Activated CD4-positive, alpha-beta T cell treated with anti-CD3 and anti-CD28 coated beads, Interleukin-2, Interleukin-4, amounts not matched to agents 100 ng/mL and 50 ng/mL, durations not matched to agents 16 hours and 8 hours (primary cell): ENCODE measurements at regions not wholly inside any gene's neighbourhood (a gene's known extent, or its start where the extent isn't known, plus 50 kb on each side); places are given as distances from the start of the nearest gene placed in this dataset.
"Not testable (repeated sequence)": the region's sequence is repeated elsewhere in the genome, so short reads cannot be mapped to it uniquely, and the experiment has no call there.

Experiments used
- DNase-seq: peaks from one replicate; pipeline ENCODE4 v3.0.0-alpha.2; 2020; ENCODE audit warnings: low spot score

DNA sequence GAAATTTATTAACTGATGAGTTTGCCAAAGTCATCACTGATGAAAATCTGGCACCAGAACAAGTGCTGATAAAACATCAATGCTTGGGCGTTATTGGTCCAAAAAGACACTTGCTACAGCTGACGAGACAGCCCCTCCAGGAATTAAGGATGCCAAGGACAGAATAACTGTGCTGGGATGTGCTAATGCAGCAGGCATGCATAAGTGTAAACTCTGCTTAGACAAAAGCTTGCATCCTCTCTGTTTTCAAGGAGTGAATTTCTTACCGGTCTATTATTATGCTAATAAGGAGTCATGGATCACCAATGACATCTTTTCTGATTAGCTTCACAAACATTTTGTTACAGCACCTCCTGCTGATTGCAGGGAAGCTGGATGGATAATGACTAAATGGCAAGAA, 402.0 kb downstream of the LTN1 start:
- no peak for DNase-seq

DNA sequence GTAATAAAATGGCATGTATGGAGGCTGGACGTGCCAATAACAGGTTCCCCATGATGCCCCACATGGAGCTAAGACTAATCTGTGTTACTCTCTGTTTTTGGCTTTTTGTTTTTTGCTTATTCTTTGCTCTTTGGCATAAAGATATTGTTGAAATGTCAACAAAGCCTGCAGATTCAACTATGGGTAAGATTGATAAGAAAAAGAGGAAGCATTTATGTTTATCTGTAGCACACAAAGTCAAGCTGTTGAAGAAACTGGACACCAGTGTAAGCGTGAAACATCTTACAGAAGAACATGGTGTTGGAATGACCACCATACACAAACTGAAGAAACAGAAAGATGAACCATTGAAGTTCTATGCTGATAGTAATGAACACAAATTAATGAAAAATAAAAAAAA, 402.7 kb downstream of the LTN1 start:
- DNase-seq, result no peak

DNA sequence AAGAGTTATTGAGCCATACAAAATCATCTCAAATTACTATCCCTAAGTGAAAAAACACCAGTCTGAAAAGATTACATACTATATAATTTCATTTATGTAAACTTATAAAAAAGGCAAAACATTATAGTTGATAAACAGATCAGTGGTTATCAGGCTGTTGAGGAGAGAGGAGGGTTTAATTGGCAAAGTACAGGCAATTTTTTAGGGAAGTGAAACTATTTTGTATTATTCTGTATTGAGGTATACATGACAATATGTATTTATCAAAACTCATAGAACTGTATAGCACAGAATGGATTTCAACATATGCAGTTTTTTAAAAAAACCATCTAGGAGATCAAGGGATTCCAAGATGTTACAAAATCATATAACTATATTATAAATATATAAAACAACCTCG, 403.7 kb downstream of the LTN1 start:
- DNase-seq, result no peak

DNA sequence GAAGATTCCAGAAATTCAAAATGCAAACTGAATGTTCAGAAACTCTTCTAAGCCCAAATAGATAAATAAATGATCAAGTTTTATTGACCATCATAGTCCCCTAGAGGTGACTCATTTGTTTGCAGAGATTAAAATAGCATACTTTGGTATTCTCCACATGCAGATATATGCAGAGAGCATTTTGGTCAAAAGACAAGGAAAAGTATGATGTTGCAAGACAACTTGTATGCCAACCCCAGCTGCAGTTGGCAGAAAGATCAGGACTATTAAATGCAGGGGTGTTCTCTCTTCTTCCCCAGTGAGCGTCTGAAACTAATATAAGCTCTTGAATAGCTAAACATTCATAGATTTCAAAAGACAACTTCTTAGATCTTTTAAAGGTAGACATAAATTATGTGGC, 404.9 kb downstream of the LTN1 start:
- DNase-seq, result no peak

DNA sequence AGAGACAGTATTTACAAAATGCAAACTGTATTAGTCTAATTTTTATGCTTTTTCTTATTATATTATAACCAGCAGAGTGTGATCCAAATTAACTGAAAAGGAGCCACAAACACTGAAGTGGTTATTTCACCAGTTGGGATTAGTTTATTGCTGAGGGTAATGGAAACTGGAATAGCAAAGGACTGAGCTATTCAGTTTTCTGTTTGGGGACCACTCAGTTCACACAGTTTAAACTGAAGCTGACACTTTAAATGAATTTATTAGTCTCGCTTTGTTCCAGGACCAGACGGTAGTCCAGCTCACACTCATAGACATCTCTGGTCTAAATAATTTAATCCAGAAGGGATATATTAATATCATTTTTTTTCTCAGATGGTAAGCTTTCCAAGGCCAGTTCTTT, 410.7 kb downstream of the LTN1 start:
- DNase-seq, result no peak

DNA sequence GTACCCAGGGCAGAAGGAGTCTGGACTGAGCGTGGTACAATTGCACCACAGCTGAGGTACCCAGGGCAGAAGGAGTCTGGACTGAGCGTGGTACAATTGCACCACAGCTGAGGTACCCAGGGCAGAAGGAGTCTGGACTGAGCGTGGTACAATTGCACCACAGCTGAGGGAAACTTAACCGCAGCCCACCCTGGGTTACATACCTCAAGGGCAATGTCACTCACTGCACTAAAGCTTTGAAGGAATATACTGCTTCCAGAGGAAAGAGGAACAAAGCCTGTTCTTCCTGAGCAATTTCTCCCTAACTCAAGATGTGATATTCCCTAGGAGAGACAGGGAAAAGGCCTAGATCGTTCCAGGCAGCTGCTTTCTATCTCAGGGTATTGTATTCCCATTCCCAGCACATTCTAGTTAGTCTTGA, 411.4 kb downstream of the LTN1 start:
- DNase-seq, result not testable (repeated sequence)

DNA sequence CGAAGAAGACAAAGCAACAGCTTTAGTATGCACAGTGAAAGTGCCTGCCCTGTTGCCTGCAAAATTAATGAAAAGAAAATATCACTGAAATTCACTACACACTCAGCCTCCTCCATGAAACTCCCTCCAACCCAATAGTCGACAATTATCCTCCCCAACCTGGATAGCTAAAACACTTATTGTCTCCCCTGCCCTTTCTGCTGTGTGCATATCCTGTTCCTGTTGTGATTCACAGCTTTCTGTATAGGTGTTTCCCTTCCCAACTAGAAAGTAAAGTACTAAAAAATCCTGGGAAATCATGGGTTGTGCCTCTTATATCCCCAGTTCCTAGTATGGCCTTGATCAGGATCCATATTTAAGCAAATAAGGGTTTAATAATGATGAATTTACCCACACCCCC, 412.1 kb downstream of the LTN1 start:
- DNase-seq, result no peak

DNA sequence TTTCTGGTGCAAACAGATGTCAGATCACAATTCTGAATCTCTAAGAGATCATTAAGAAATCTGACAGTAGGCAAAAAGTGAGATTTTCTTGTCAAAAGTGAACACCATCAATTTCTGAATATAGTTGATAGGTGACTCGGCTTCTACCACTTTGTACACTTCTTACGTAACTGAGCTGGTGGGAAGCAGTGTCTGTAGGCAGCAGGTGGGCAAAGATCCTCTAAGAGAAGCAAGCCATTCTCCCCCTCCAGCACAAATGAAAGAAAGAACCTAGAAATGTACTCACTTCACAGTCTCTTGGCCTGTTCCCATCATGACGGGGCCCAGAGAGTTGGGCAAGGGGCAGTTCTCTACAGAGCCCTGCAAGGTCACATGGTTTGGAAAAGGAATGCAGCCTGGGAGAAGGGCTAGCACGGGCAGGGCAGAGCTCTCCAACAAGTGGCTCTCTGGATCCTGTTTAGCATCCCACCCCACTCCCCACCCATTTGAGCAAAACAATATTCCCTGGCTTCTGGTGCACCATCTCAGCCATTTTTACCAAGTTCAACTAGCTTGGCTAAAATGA, 412.6 kb downstream of the LTN1 start:
- no peak for DNase-seq

DNA sequence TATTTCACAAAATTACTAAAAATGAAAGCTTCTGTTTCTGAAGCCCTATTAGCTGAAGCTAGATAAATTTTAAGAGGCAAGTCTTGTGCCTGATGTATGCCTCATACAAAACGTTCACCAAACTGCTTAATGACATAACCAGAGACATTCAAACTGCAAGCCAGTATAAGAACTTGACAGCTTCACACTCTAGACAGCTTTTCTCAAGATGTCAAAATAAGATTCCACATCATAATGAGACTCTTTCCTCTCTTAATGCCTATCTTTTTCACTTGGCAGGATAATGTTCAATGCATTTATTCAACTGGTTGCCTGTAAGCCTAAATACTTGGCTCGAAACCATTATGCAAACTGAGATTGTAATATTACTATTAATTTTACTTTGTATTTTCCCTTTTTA, 424.0 kb downstream of the LTN1 start:
- DNase-seq, result no peak

DNA sequence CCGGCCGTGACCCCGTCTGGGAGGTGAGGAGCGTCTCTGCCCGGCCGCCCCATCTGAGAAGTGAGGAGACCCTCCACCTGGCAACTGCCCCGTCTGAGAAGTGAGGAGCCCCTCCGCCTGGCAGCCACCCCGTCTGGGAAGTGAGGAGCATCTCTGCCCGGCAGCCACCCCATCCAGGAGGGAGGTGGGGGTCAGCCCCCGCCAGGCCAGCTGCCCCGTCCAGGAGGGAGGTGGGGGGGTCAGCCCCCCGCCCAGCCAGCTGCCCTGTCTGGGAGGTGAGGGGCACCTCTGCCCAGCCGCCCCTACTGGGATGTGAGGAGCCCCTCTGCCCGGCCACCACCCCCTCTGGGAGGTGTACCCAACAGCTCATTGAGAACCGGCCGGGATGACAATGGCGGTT, 428.7 kb downstream of the LTN1 start:
- not testable (repeated sequence) for DNase-seq

DNA sequence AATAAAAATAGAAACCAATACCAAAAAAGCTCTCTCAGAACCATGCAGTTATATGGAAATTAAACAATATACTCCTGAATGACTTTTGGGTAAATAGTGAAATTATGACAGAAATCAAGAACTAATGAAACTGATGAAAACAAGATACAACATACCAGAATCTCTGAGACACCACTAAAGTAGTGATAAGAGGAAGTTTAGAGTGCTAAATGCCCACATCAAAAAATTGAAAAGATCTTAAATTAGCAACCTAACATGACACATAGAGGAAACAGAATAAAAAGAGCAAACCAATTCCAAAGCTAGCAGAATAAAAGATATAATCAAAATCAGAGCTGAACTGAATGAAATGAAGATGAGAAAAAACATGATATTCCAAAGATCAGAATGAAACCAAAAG, 430.9 kb downstream of the LTN1 start:
- DNase-seq, result no peak

DNA sequence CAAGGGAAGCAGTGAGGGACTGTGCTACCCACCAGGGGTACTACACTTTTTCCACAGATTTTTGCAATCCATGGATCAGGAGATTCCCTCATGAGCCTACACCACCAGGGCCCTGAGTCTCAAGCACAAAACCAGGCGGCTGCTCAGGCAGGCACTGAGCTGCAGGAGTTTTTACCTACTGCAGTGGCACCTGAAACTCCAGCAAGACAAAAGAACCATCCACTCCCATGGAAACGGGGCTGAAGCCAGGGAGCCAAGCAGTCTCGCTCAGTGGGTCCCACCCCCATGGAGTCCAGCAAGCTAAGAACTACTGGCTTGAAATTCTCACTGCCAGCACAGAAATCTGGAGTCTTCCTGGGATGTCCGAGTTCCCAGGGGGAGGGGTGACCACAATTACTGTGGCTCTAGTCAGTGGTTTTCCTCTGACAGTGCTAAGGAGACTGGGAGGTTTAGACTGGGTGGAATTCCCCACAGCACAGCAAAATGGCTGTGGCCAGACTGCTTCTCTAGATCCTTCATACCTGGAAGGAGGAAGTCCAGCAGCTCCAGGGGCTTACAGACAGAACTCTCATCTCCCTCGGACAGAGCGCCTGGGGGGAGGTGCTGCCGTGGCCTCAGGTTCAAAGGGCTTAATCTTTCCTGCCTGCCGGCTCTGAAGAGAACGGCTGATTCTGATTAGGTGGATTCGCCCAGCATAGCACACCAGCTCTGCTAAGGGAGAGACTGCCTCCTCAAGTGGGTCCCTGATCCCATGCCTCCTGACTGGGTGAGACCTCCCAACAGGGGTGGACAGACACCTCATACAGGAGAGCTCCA, 437.8 kb downstream of the LTN1 start:
- DNase-seq, result no peak

DNA sequence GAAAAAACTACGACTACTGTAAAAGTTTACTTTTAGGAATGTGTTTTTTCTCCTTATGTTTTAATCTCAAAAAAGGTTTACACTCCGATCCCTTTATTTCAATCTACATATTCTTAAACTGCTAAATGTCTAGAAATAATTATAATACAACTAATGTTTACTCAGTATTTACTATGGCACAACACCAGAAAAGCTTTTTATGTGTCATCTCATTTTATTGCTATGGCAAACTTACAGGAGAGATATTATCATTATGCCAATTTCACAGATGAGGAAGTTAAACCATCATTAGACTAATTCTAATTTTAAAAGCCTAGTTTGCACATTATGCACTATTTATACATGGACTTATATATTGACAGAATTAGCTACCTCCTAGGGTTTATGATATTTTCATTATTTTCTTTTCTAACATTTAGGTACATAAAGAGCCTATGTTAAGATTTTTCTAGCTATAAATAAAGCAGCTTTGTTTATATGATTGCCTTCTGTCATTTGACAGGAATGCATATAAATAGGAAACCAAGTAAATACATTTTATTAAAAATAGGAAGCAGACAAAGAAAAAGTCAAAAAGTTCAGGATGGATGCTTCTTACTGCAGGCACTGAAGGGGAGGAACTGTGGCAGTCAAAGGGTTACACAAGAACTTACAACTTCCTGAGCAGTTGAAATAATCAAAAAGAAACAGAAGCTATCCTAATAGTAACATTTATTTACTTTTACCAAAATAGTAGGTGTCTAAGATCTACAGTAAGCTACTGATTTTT, 442.4 kb downstream of the LTN1 start:
- no peak for DNase-seq

DNA sequence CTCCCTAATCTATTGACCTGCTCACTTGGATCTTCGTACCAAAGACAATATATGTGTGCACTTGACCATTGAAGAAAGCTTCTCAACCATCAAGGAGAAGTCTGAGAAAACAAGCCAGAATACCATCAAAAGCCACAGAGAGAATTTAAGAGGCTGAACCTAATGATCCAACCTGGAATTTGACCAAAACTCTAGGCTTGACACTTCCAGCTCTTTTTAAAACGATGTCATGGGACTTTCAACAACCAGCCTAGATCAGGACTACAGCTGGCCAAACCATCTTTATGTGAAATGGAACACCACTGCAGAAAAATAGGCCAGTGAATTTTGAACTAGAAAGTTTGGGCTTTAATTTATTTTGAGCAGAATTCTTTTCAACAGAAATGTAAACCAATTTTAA, 444.4 kb downstream of the LTN1 start:
- DNase-seq, result no peak

DNA sequence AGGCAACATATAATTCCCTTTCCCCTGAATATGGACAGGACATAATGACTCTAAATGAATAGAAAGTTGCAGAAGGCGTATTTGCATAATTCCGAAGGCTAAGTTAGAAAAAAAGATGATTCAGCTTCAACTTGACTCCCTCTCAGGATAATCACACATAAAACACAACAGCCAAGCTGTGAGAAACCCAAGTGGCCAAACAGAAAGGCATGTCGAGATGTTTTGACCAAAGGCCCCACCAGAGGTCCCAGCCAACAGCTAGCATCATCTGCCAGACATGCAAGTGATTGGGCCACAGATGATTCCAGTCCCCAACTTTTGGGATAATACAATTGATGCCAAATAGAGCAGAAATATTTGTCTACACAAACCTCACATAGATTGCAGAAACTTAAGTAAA, 444.9 kb downstream of the LTN1 start:
- no peak for DNase-seq

DNA sequence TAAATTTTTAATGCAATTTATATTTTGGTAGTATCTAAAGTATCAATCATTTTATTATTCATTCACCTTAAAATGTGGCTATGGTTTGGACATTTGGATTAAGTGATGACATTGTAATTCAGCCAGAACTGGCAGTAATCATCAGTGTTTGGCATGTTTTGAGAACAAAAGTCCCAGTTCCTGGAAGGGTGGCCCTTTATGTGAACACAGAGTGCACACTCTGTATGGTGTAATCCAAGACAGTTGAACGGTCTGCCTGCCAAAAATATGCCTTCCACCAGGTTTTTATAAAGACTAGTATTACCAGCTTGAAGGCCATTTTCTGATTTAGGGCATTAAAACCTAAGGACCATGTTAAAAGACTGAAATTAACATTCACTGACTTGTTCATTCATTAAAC, 448.7 kb downstream of the LTN1 start:
- no peak for DNase-seq

DNA sequence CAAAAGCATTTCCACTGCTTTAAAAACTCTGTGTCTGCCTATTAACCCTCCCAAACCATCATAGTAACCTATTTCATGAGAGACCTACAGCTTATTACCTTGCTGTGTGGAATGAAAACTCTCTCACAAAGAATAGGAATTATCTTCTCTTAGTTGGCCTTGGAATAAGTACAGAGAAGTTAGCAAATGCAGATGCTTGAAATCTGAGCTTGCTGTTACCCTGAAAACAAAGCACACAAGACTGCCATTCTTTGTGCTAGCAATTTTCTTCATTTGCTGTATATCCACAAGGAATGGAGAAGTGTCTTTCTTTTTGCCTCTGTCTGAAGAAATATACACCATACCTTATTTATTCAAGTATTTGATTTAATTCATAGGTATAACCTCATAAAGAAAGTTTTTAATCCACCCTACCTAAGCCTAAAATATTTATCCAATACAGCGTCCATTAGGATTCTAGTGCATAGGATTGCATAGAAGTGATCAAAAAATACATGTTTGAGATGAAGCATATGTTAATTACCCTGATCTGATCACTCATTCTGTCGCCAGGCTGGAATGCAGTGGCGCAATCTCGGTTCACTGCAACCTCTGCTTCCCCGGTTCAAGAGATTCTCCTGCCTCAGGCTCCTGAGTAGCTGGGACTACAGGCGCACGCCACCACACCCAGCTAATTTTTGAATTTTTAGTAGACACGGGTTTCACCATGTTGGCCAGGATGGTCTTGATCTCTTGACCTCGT, 451.1 kb downstream of the LTN1 start:
- no peak for DNase-seq

DNA sequence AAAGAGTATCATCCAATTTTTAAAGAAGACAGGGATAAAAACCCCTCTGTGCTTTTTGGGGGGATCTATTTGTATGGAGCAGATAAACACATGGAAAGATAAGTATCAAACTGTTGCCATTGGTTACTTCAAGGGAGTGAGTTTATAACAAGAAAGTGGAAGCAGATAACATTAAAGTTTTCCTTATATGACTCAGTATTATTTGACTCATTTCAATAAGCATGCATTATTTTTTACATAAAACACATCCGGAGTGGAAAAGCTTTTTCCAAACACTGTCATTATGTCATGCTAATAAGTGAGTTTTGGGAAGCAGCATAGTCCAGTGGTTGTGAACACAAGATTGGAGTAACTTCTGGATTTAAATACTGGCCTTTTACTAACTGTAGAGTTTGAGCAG, 452.2 kb downstream of the LTN1 start:
- DNase-seq, result no peak

DNA sequence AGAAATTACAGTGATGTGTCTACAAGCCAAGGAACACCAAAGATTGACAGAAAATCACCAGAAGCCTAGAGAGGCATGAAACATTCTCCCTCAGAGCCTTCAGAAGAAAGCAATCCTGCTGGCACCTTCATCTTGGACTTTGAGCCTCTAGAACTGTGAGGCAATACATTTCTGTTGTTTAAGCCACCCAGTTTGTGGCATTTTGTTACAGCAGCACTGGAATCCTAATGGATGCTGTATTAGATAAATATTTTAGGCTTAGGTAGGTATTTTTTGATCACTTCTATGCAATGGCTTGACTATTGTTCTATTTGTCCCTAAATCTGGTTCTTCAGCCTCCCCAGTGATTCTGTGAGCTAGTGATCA, 453.1 kb downstream of the LTN1 start:
- DNase-seq, result no peak

DNA sequence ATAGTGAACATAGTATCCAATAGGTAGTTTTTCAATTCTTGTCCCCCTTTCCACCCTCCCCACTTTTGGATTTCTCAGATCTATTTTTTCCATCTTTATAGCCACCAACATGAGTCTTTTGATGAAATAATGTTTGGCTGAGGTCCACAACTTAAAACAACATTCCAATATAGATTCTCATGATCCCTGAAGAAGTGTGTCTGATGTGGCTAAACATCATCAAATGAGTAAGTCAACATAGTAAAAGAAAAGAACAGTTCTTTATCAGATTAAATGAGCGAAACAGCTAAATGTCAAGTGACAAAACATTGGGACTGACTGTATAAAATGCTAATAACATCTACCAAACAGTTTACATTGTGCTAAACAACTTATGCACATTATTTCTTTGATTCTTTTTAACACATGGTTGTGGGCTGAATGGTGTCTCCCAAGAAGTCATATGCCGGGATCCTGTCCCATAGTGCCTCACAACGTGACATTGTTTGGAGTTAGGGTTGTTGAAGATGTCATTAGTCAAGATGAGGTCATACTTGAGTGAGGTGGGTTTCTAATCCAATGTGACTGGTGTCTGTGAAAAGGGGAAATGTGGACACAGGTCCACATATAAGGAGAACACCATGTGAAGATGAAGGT, 453.6 kb downstream of the LTN1 start:
- DNase-seq, result no peak

DNA sequence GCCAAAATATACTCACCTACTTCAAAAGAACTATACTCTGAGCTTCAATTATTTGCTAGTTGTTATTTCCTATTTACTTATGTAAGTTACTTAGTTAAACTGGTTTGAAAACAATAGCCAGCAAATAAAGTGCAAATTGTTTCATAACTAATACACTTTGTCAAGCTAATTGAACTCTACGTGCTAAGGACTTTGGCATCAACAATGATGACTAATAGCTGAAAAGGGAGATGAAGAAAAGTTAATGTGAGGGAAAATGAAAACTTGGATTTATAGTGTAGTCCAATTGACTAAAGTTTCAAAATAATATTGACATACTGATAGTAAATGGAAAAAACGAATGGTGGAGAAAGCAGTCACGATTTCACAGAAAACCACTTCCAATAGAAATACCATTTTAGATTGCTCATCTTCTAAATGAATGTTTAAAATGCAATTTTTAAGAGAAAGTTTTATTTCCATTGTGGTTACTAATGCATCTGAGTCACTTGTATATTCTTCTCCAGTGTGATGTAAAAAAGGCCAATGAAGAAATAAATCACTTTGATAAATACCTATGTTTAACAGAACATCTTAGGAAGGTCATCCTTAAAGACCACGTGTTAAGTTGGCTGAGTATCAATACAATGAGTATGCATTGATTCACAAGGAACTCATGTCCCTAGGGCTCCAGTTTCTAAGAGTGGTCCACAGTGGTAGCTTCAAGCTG, 455.2 kb downstream of the LTN1 start:
- no peak for DNase-seq

DNA sequence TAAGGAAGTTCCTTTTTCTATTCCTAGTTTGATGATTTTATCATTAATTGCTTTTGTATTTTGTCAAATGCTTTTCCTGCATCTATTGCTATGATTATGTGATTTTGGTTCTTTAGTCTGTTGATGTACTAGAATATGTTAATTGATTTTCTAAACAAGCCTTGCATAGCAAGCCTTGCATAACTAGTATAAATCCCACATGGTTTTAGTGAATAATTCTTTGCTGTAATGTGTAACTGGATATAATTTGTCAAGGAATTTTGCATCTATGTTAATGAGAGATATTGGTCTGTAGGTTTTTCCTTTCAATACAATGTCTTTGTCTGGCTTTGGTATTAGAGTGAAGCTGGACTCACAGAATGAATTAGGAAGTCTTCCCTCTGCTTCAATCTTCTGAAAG, 460.2 kb downstream of the LTN1 start:
- DNase-seq, result no peak
